H1 (cell line): ENCODE measurements at regions not wholly inside any gene's neighbourhood (a gene's known extent, or its start where the extent isn't known, plus 50 kb on each side); places are given as distances from the start of the nearest gene placed in this dataset.

Source experiments
- CTCF ChIA-PET: fragments of 300-600 bp; sonication (Branson Sonifier 250); formaldehyde crosslinking; loops from one replicate; lab custom pipeline; 2021; ENCODE audit not compliant: partially characterized antibody; lab: Charles Lee
- POLR2A ChIA-PET: fragments of 300-600 bp; sonication (Branson Sonifier 250); formaldehyde crosslinking; loops from one replicate; lab custom pipeline; 2021; ENCODE audit warnings: inconsistent platforms; ENCODE audit not compliant: partially characterized antibody; lab: Charles Lee
- DNase-seq, 2 experiments: peaks; one replicate each; pipeline versions ENCODE4 v3.0.0 to v3.0.0-alpha.2; 2010 to 2022; ENCODE audit warnings: low spot score in 2 of 2, low read depth in 1 of 2, mixed read lengths in 1 of 2
- FAIRE-seq: peaks from 2 replicates; lab custom pipeline; 2011; peaks lifted over from hg19 to GRCh38; lab: Jason Lieb, UNC
- H2AFZ ChIP-seq: 2 replicates; pipeline ENCODE4 v1.8.1; 2012; ENCODE audit warnings: low read length, inconsistent platforms
- H2AK5ac ChIP-seq: 2 replicates; pipeline ENCODE4 v1.6.1; 2013; ENCODE audit warnings: low read depth, low read length
- H2BK120ac ChIP-seq: replicated peaks from 2 replicates; pipeline ENCODE3; 2013; ENCODE audit warnings: low read depth, low read length, inconsistent platforms
- H2BK12ac ChIP-seq: 2 replicates; pipeline ENCODE4 v1.6.1; 2013; ENCODE audit warnings: low read depth, low read length
- H2BK15ac ChIP-seq: 2 replicates; pipeline ENCODE4 v1.6.1; 2013; ENCODE audit warnings: low read length
- H2BK20ac ChIP-seq: 2 replicates; pipeline ENCODE4 v1.6.1; 2013; ENCODE audit warnings: low read length
- H2BK5ac ChIP-seq: 2 replicates; pipeline ENCODE4 v1.6.1; 2013; ENCODE audit warnings: low read depth, low read length
- H3K14ac ChIP-seq: 2 replicates; pipeline ENCODE4 v1.6.1; 2013; ENCODE audit warnings: inconsistent platforms; ENCODE audit not compliant: insufficient read length
- H3K18ac ChIP-seq: 2 replicates; pipeline ENCODE4 v1.6.1; 2013; ENCODE audit warnings: low read length; ENCODE audit errors: extremely low read depth
- H3K23ac ChIP-seq: 2 replicates; pipeline ENCODE4 v1.6.1; 2013; ENCODE audit warnings: inconsistent platforms; ENCODE audit not compliant: insufficient read length
- H3K23me2 ChIP-seq: 2 replicates; pipeline ENCODE4 v1.6.1; 2013; ENCODE audit warnings: low read depth, low read length
- H3K27ac ChIP-seq: 2 replicates; pipeline ENCODE4 v1.6.1; 2011; ENCODE audit warnings: low read depth, low read length, inconsistent platforms
- H3K27me3 ChIP-seq, 4 experiments: replicated peaks in 1 of 4; 1 replicate in 1 of 4; 2 replicates in 3 of 4; pipeline versions ENCODE4 v1.6.1 to v1.8.1; 2011 to 2013; ENCODE audit warnings: low read length in 3 of 4, mild to moderate bottlenecking in 3 of 4, inconsistent platforms in 2 of 4, mixed read lengths in 2 of 4, moderate library complexity in 1 of 4; ENCODE audit not compliant: control insufficient read depth in 3 of 4, insufficient read depth in 3 of 4; ENCODE audit errors: extremely low read depth in 1 of 4
- H3K36me3 ChIP-seq, 4 experiments: 2 replicates each; pipeline versions ENCODE4 v1.6.1 to v1.8.1; 2011 to 2013; ENCODE audit warnings: mild to moderate bottlenecking in 4 of 4, low read length in 3 of 4, moderate library complexity in 2 of 4, control low read depth in 1 of 4, inconsistent platforms in 1 of 4; ENCODE audit not compliant: insufficient read depth in 4 of 4, control insufficient read depth in 2 of 4
- H3K4ac ChIP-seq: replicated peaks from 2 replicates; pipeline ENCODE3; 2013; ENCODE audit warnings: low read length, low read depth, mixed read lengths, inconsistent platforms; ENCODE audit not compliant: insufficient read length
- H3K4me1 ChIP-seq, 4 experiments: replicated peaks in 1 of 4; 1 replicate in 1 of 4; 2 replicates in 3 of 4; pipeline versions ENCODE4 v1.6.1 to v1.8.1; 2011 to 2013; ENCODE audit warnings: low read length in 3 of 4, inconsistent platforms in 2 of 4, mixed read lengths in 1 of 4; ENCODE audit not compliant: insufficient read depth in 4 of 4, control insufficient read depth in 3 of 4
- H3K4me2 ChIP-seq, 2 experiments: 2 replicates each; pipeline versions ENCODE4 v1.6.1 to v1.8.1; 2011 to 2013; ENCODE audit warnings: low read depth in 2 of 2, low read length in 2 of 2, control low read depth in 1 of 2, inconsistent platforms in 1 of 2, mild to moderate bottlenecking in 1 of 2; ENCODE audit not compliant: insufficient read depth in 1 of 2
- H3K4me3 ChIP-seq, 4 experiments: fragments of 200-600, 300-600 bp in 1 of 4; sonication (generic), shearing (Covaris generic), sonication (Bioruptor Twin) in 1 of 4; 2 replicates each; pipeline versions ENCODE4 v1.5.1 to v1.8.1; 2011 to 2016; ENCODE audit warnings: low read length in 4 of 4, low read depth in 3 of 4, control low read depth in 2 of 4, inconsistent platforms in 2 of 4, mild to moderate bottlenecking in 2 of 4, mixed read lengths in 1 of 4, moderate library complexity in 1 of 4; ENCODE audit not compliant: insufficient read depth in 2 of 4; ENCODE audit errors: extremely low read depth in 1 of 4
- H3K56ac ChIP-seq: replicated peaks from 2 replicates; pipeline ENCODE3; 2013; ENCODE audit warnings: low read depth, mild to moderate bottlenecking, mixed read lengths, low read length, inconsistent platforms; ENCODE audit not compliant: insufficient read length
- H3K79me1 ChIP-seq: 2 replicates; pipeline ENCODE4 v1.6.1; 2013; ENCODE audit warnings: low read depth, low read length, control low read depth
- H3K79me2 ChIP-seq, 2 experiments: 2 replicates each; pipeline versions ENCODE4 v1.6.1 to v1.8.1; 2012 to 2013; ENCODE audit warnings: low read length in 2 of 2, mild to moderate bottlenecking in 2 of 2, inconsistent platforms in 1 of 2; ENCODE audit not compliant: insufficient read depth in 2 of 2, control insufficient read depth in 1 of 2
- H3K9ac ChIP-seq, 4 experiments: replicated peaks in 1 of 4; 1 replicate in 1 of 4; 2 replicates in 3 of 4; pipeline versions ENCODE4 v1.6.1 to v1.8.1; 2011 to 2013; ENCODE audit warnings: low read depth in 3 of 4, low read length in 3 of 4, control low read depth in 2 of 4, mild to moderate bottlenecking in 2 of 4, moderate library complexity in 2 of 4, inconsistent platforms in 1 of 4; ENCODE audit errors: extremely low read depth in 1 of 4
- H3K9me3 ChIP-seq, 2 experiments: 2 replicates each; pipeline versions ENCODE4 v1.6.1 to v1.8.1; 2012 to 2013; ENCODE audit warnings: mild to moderate bottlenecking in 2 of 2, moderate library complexity in 2 of 2, control low read depth in 1 of 2, inconsistent platforms in 1 of 2, low read depth in 1 of 2, low read length in 1 of 2, mixed read lengths in 1 of 2; ENCODE audit not compliant: insufficient read depth in 2 of 2
- H4K20me1 ChIP-seq, 2 experiments: replicated peaks in 1 of 2; 2 replicates each; pipeline versions ENCODE3 to v1.8.1; 2011 to 2013; ENCODE audit warnings: inconsistent platforms in 2 of 2, low read length in 2 of 2, mild to moderate bottlenecking in 1 of 2; ENCODE audit not compliant: insufficient read depth in 2 of 2, control insufficient read depth in 1 of 2
- H4K5ac ChIP-seq: 2 replicates; pipeline ENCODE4 v1.6.1; 2013; ENCODE audit warnings: low read length, low read depth, mixed read lengths, inconsistent platforms; ENCODE audit not compliant: insufficient read length
- H4K8ac ChIP-seq: 2 replicates; pipeline ENCODE4 v1.8.0; 2013; ENCODE audit warnings: mild to moderate bottlenecking, moderate library complexity, low read length, inconsistent platforms; ENCODE audit not compliant: insufficient read depth; ENCODE audit errors: extremely low read depth
- H4K91ac ChIP-seq: replicated peaks from 2 replicates; pipeline ENCODE3; 2013; ENCODE audit warnings: low read length, mixed read lengths, inconsistent platforms; ENCODE audit not compliant: insufficient read length
- ATF3 ChIP-seq: IDR thresholded peaks from 2 replicates; pipeline ENCODE4 v1.6.1; 2011; ENCODE audit warnings: low read depth, mild to moderate bottlenecking, low read length; ENCODE audit not compliant: insufficient read depth
- BACH1 ChIP-seq: IDR thresholded peaks from 2 replicates; pipeline ENCODE4 v1.6.1; 2012; ENCODE audit warnings: low read length, improper control_type of control experiment
- CHD2 ChIP-seq: IDR thresholded peaks from 2 replicates; pipeline ENCODE4 v1.6.1; 2012; ENCODE audit warnings: low read length, improper control_type of control experiment
- EGR1 ChIP-seq: IDR thresholded peaks from 2 replicates; pipeline ENCODE4 v1.6.1; 2011; ENCODE audit warnings: low read depth, low read length, borderline replicate concordance
- JUN ChIP-seq: IDR thresholded peaks from 2 replicates; pipeline ENCODE4 v1.6.1; 2011; ENCODE audit warnings: low read depth, mild to moderate bottlenecking, improper control_type of control experiment, low read length
- MAFK ChIP-seq: IDR thresholded peaks from 2 replicates; pipeline ENCODE4 v1.6.1; 2012; ENCODE audit warnings: low read depth, mild to moderate bottlenecking, improper control_type of control experiment, low read length
- POU5F1 ChIP-seq: IDR thresholded peaks from 2 replicates; pipeline ENCODE4 v1.6.1; 2011; ENCODE audit warnings: low read depth, mild to moderate bottlenecking, low read length, moderate library complexity
- SIRT6 ChIP-seq: IDR thresholded peaks from one replicate; pipeline ENCODE4 v1.7.1; 2012; ENCODE audit warnings: low read length, inconsistent platforms
- SIX5 ChIP-seq: IDR thresholded peaks from 2 replicates; pipeline ENCODE4 v1.6.1; 2011; ENCODE audit warnings: mild to moderate bottlenecking, low read depth, low read length
- SP2 ChIP-seq: IDR thresholded peaks from 2 replicates; pipeline ENCODE4 v1.6.1; 2012; ENCODE audit warnings: mild to moderate bottlenecking, low read length, inconsistent platforms
- TBP ChIP-seq: IDR thresholded peaks from 2 replicates; pipeline ENCODE4 v1.6.1; 2011; ENCODE audit warnings: low read depth, low read length, improper control_type of control experiment
- WGBS, 2 experiments: shearing (Covaris generic) in 1 of 2; methylation state at CpG; one replicate each; pipeline versions ENCODE4 v1.1.6 to v1.1.7; 2013 to 2015; ENCODE audit warnings: low lambda C conversion rate in 2 of 2, mixed read lengths in 2 of 2, inconsistent platforms in 1 of 2, low coverage in 1 of 2, missing lambda C conversion rate in 1 of 2; ENCODE audit not compliant: insufficient replicate concordance in 2 of 2, insufficient coverage in 1 of 2, insufficient read length in 1 of 2; ENCODE audit errors: extremely low coverage in 1 of 2, missing lambda C conversion rate in 1 of 2; 5-methylcytosine and 5-hydroxymethylcytosine counted together

- H3K4ac ChIP-seq = no peak overlapping the region
- ChIA-PET POLR2A (no interaction called here), CTCF (interaction anchor here (1.4 kb wide), 1 partner anchor 270 kb away, joined by 3 read pairs; no protein-coding TSS in a partner anchor)
- H3K56ac ChIP-seq = no peak overlapping the region
- no peak overlapping the region for H3K4me2 ChIP-seq
- H2BK5ac ChIP-seq = no peak overlapping the region
- no peak overlapping the region for H3K14ac ChIP-seq
- no peak overlapping the region for H3K23ac ChIP-seq
- H4K20me1 ChIP-seq = no peaks in the 10 kb centered on the region
- H2AK5ac ChIP-seq = no peak overlapping the region
- DNase-seq = no peak
- H3K79me2 ChIP-seq = no peaks in the 10 kb centered on the region
- 0 out of 2 replicates have a peak overlapping the region, but pooled peaks have one; percentile 23 for H2AFZ ChIP-seq
- H3K23me2 ChIP-seq = no peaks in the 10 kb centered on the region
- H2BK120ac ChIP-seq = no peak overlapping the region
- H4K8ac ChIP-seq = no peak overlapping the region
- H2BK12ac ChIP-seq = no peak overlapping the region
- no peak overlapping the region for H3K9ac ChIP-seq
- no peak overlapping the region for H3K4me3 ChIP-seq
- no peaks in the 10 kb centered on the region for H3K79me1 ChIP-seq
- no peak overlapping the region for H4K91ac ChIP-seq
- H2BK15ac ChIP-seq = no peak overlapping the region
- H4K5ac ChIP-seq = no peak overlapping the region
- no peaks in the 10 kb centered on the region for H3K36me3 ChIP-seq
- no peaks in the 10 kb centered on the region for H3K27me3 ChIP-seq
- TF ChIP-seq POU5F1 (no peak), MAFK (no peak), BACH1 (no peak), EGR1 (no peak), SIX5 (no peak), SP2 (no peak), ATF3 (no peak), JUN (no peak), TBP (no peak), CHD2 (no peak), SIRT6 (no peak)
- TF ChIP-seq, all 59 proteins: peak for 0
- WGBS, 2 experiments = 98% methylated on average over 4 of the region's 4 CpGs; no CpG with 5 or more reads in 1 of the 2 experiments
- Histone ChIP-seq H3K18ac (no peak overlapping the region), H3K4me1 (no peaks in the 10 kb centered on the region), H3K9me3 (no peaks in the 10 kb centered on the region), H3K27ac (no peak overlapping the region), H2BK20ac (no peak overlapping the region)
- no peak for FAIRE-seq
These were observed 216.4 kb downstream of the TLE3 start for GRCh38 chr15:69881302-69881670.
